ENCODE measurements at regions not wholly inside any gene's neighbourhood (a gene's known extent, or its start where the extent isn't known, plus 50 kb on each side); places are given as distances from the start of the nearest gene placed in this dataset.
"Not testable (repeated sequence)": the region's sequence is repeated elsewhere in the genome, so short reads cannot be mapped to it uniquely, and the experiment has no call there.

- Histone ChIP-seq H3K36me3 (ENCODE audit: insufficient read depth, low read length) (no peaks in the 10 kb centered on the region), H3K4me1 (ENCODE audit: control insufficient read depth, insufficient read depth, low read length) (no peaks in the 10 kb centered on the region), H3K4me2 (ENCODE audit: low read length) (no peak overlapping the region), H3K27me3 (ENCODE audit: control insufficient read depth, insufficient read depth, low read length) (no peaks in the 10 kb centered on the region), H3K9me3 (replicated peaks; ENCODE audit: low read length) (no peaks in the 10 kb centered on the region), H3K9ac (ENCODE audit: low read depth, low read length) (no peak overlapping the region), H3K4me3 (ENCODE audit: low read length) (no peak overlapping the region)
Measured at GRCh38 chr7:119026391-119026790, 801.9 kb downstream of the ANKRD7 start.

GRCh38 chr7:119028736-119029135 lies 804.2 kb downstream of the ANKRD7 start:
- Histone ChIP-seq H3K36me3 (ENCODE audit: insufficient read depth, low read length) (no peaks in the 10 kb centered on the region), H3K9ac (ENCODE audit: low read depth, low read length) (no peak overlapping the region), H3K4me3 (ENCODE audit: low read length) (no peak overlapping the region), H3K27me3 (ENCODE audit: control insufficient read depth, insufficient read depth, low read length) (no peaks in the 10 kb centered on the region), H3K4me1 (ENCODE audit: control insufficient read depth, insufficient read depth, low read length) (no peaks in the 10 kb centered on the region), H3K4me2 (ENCODE audit: low read length) (no peak overlapping the region), H3K9me3 (replicated peaks; ENCODE audit: low read length) (no peaks in the 10 kb centered on the region)

DNA sequence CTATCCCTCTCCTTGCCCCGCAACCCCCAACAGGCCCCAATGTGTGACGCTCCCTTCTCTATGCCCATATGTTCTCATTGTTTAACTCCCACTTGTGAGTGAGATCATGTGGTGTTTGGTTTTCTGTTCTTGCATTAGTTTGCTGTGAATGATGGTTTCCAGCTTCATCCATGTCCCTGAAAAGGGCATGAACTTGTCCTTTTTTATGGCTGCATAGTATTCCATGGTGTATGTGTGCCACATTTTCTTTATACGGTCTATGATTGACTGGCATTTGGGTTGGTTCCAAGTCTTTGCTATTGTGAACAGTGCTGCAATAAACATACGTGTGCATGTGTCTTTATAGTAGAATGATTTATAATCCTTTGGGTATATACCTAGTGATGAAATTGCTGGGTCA lies 807.6 kb downstream of the ANKRD7 start:
- H3K4me3 ChIP-seq (ENCODE audit: low read length); H3K4me1 ChIP-seq (ENCODE audit: control insufficient read depth, insufficient read depth, low read length): not testable (repeated sequence)

GRCh38 chr7:119033641-119034040 lies 809.1 kb downstream of the ANKRD7 start:
- Histone ChIP-seq H3K4me2 (ENCODE audit: low read length) (no peak overlapping the region), H3K9ac (ENCODE audit: low read depth, low read length) (no peak overlapping the region), H3K9me3 (replicated peaks; ENCODE audit: low read length) (peaks cover 4% of the 10 kb centered on the region), H3K36me3 (ENCODE audit: insufficient read depth, low read length) (no peaks in the 10 kb centered on the region), H3K27me3 (ENCODE audit: control insufficient read depth, insufficient read depth, low read length) (no peaks in the 10 kb centered on the region), H3K4me1 (ENCODE audit: control insufficient read depth, insufficient read depth, low read length) (no peaks in the 10 kb centered on the region), H3K4me3 (ENCODE audit: low read length) (no peak overlapping the region)

More for the DNA sequence above, 807.6 kb downstream of the ANKRD7 start:
- H3K9ac ChIP-seq (ENCODE audit: low read depth, low read length); H3K4me2 ChIP-seq (ENCODE audit: low read length); H3K27me3 ChIP-seq (ENCODE audit: control insufficient read depth, insufficient read depth, low read length); H3K9me3 ChIP-seq (replicated peaks; ENCODE audit: low read length); H3K36me3 ChIP-seq (ENCODE audit: insufficient read depth, low read length): not testable (repeated sequence)

DNA sequence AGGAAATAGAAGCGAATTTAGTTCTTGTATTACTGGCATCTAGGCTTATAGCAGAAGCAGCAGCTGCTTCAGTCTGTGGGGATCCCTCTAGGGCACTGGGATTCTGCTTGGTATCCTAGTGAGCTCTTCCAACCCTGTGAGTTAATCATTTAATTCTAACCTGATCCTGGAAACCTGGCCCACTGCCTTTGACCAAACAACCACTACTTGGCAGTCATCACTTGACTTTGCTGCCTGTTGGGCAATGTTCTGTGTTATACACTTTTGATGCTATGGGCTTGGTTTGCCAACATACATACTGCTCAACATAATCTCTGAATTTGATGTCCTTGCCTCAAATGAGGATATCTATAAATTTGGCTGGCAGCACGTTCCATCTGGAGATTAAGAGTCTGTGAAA lies 813.4 kb downstream of the ANKRD7 start:
- H3K36me3 ChIP-seq (ENCODE audit: insufficient read depth, low read length), result no peaks in the 10 kb centered on the region
- peaks cover 4% of the 10 kb centered on the region for H3K9me3 ChIP-seq (replicated peaks; ENCODE audit: low read length)
- no peak overlapping the region for H3K4me3 ChIP-seq (ENCODE audit: low read length)
- H3K4me1 ChIP-seq (ENCODE audit: control insufficient read depth, insufficient read depth, low read length), result no peaks in the 10 kb centered on the region
- H3K4me2 ChIP-seq (ENCODE audit: low read length), result no peak overlapping the region
- H3K9ac ChIP-seq (ENCODE audit: low read depth, low read length), result no peak overlapping the region
- H3K27me3 ChIP-seq (ENCODE audit: control insufficient read depth, insufficient read depth, low read length), result no peaks in the 10 kb centered on the region

DNA sequence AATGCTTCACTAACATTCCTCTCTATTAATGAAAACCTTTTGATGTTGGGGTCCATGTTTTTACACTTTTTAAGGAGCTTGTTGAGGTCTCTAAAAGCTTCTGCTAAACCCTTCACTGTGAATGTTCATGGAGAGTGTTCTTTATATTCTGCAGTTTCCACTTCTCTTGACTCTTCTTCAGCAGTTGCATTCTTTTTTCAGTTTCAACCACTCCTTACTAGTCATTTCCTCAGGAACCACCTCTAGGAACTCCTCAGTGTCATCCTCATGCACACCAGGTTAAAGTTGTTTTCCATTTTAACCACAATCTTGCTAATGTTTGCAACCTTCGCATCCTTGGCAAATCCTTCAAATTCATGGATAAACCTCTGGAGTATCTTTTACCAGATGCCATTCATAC lies 821.6 kb downstream of the ANKRD7 start:
- Histone ChIP-seq H3K36me3 (ENCODE audit: insufficient read depth, low read length) (no peaks in the 10 kb centered on the region), H3K4me1 (ENCODE audit: control insufficient read depth, insufficient read depth, low read length) (no peaks in the 10 kb centered on the region), H3K4me3 (ENCODE audit: low read length) (no peak overlapping the region), H3K9me3 (replicated peaks; ENCODE audit: low read length) (no peaks in the 10 kb centered on the region), H3K4me2 (ENCODE audit: low read length) (no peak overlapping the region), H3K27me3 (ENCODE audit: control insufficient read depth, insufficient read depth, low read length) (no peaks in the 10 kb centered on the region), H3K9ac (ENCODE audit: low read depth, low read length) (no peak overlapping the region)

GRCh38 chr7:119065966-119066365 lies 841.5 kb downstream of the ANKRD7 start:
- Histone ChIP-seq H3K9me3 (replicated peaks; ENCODE audit: low read length) (no peaks in the 10 kb centered on the region), H3K36me3 (ENCODE audit: insufficient read depth, low read length) (no peaks in the 10 kb centered on the region), H3K4me2 (ENCODE audit: low read length) (no peak overlapping the region), H3K4me3 (ENCODE audit: low read length) (no peak overlapping the region), H3K4me1 (ENCODE audit: control insufficient read depth, insufficient read depth, low read length) (no peaks in the 10 kb centered on the region), H3K9ac (ENCODE audit: low read depth, low read length) (no peak overlapping the region), H3K27me3 (ENCODE audit: control insufficient read depth, insufficient read depth, low read length) (no peaks in the 10 kb centered on the region)

DNA sequence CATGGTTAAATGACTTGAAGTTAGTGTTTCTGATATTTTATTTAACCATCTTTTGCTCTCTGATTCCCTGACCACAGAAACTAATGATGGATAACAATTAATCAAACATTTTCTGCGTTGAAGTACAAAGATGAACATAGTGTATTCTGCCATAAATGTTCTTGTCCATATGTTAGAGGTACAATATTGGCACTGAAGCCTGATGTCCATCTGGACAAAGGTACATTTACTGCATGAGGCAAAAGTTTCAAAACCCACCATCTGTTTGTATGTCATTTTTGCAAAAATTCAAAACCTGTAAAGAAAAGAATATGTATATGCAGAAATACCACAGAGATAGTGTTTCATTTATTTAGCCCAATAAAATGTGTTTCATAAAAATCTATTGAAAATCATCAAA lies 861.5 kb downstream of the ANKRD7 start:
- Histone ChIP-seq H3K36me3 (ENCODE audit: insufficient read depth, low read length) (no peaks in the 10 kb centered on the region), H3K27me3 (ENCODE audit: control insufficient read depth, insufficient read depth, low read length) (no peaks in the 10 kb centered on the region), H3K4me1 (ENCODE audit: control insufficient read depth, insufficient read depth, low read length) (no peaks in the 10 kb centered on the region), H3K9ac (ENCODE audit: low read depth, low read length) (no peak overlapping the region), H3K9me3 (replicated peaks; ENCODE audit: low read length) (no peaks in the 10 kb centered on the region), H3K4me3 (ENCODE audit: low read length) (no peak overlapping the region), H3K4me2 (ENCODE audit: low read length) (no peak overlapping the region)

DNA sequence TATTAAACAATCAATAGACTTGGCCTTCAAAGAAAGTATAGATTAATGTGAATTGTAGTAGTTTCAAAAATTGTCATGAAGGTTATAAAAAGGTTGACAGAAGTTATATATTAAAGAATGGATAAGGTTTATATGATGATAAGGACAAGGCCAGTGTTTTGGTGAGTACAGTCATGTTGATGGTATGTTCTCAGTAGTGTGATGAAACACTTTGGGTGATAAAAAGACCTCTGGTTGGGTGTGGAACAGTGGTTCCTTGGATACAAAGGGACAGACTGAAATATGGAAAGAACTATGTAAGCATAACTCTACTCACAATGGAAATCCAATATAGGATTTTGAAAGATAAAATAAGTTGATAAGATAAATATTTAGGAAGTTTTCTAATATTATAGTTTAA lies 866.3 kb downstream of the ANKRD7 start:
- H3K9me3 ChIP-seq (replicated peaks; ENCODE audit: low read length), result no peaks in the 10 kb centered on the region
- H3K4me3 ChIP-seq (ENCODE audit: low read length), result no peak overlapping the region
- no peak overlapping the region for H3K4me2 ChIP-seq (ENCODE audit: low read length)
- H3K27me3 ChIP-seq (ENCODE audit: control insufficient read depth, insufficient read depth, low read length), result no peaks in the 10 kb centered on the region
- no peaks in the 10 kb centered on the region for H3K4me1 ChIP-seq (ENCODE audit: control insufficient read depth, insufficient read depth, low read length)
- no peaks in the 10 kb centered on the region for H3K36me3 ChIP-seq (ENCODE audit: insufficient read depth, low read length)
- H3K9ac ChIP-seq (ENCODE audit: low read depth, low read length), result no peak overlapping the region

- no peak overlapping the region for H3K4me2 ChIP-seq (ENCODE audit: low read length)
- H3K27me3 ChIP-seq (ENCODE audit: control insufficient read depth, insufficient read depth, low read length), result no peaks in the 10 kb centered on the region
- H3K9me3 ChIP-seq (replicated peaks; ENCODE audit: low read length), result no peaks in the 10 kb centered on the region
- no peak overlapping the region for H3K9ac ChIP-seq (ENCODE audit: low read depth, low read length)
- H3K4me3 ChIP-seq (ENCODE audit: low read length), result no peak overlapping the region
- H3K4me1 ChIP-seq (ENCODE audit: control insufficient read depth, insufficient read depth, low read length), result no peaks in the 10 kb centered on the region
- no peaks in the 10 kb centered on the region for H3K36me3 ChIP-seq (ENCODE audit: insufficient read depth, low read length)
Measured at GRCh38 chr7:119096683-119097082, 872.2 kb downstream of the ANKRD7 start.

- not testable (repeated sequence) for H3K4me1 ChIP-seq (ENCODE audit: control insufficient read depth, insufficient read depth, low read length); H3K27me3 ChIP-seq (ENCODE audit: control insufficient read depth, insufficient read depth, low read length); H3K9me3 ChIP-seq (replicated peaks; ENCODE audit: low read length); H3K4me3 ChIP-seq (ENCODE audit: low read length); H3K9ac ChIP-seq (ENCODE audit: low read depth, low read length); H3K4me2 ChIP-seq (ENCODE audit: low read length); H3K36me3 ChIP-seq (ENCODE audit: insufficient read depth, low read length)
Measured at GRCh38 chr7:119100611-119101258, 876.2 kb downstream of the ANKRD7 start.

DNA sequence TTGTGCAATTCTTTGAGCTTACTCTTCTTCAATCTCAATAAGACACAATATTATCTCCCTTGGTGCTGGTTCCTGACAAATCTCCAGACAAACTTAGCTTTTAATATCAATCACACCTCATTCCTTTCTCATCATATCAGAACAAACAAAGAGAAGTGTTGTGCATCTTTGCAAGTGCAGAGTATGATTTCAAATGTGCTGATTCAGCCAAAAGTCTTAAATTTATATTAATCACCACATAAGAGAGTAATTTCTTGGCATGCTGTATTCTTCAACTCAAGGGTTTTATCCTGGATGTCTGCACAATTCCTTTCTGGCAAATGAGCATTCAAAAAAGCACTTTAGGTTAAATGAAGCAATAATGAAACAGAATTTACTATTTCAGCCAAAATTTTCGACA lies 877.8 kb downstream of the ANKRD7 start:
- no peak overlapping the region for H3K4me2 ChIP-seq (ENCODE audit: low read length)
- H3K4me1 ChIP-seq (ENCODE audit: control insufficient read depth, insufficient read depth, low read length), result no peaks in the 10 kb centered on the region
- H3K36me3 ChIP-seq (ENCODE audit: insufficient read depth, low read length), result no peaks in the 10 kb centered on the region
- H3K9me3 ChIP-seq (replicated peaks; ENCODE audit: low read length), result no peaks in the 10 kb centered on the region
- no peaks in the 10 kb centered on the region for H3K27me3 ChIP-seq (ENCODE audit: control insufficient read depth, insufficient read depth, low read length)
- H3K9ac ChIP-seq (ENCODE audit: low read depth, low read length), result no peak overlapping the region
- no peak overlapping the region for H3K4me3 ChIP-seq (ENCODE audit: low read length)
